ENCODE measurements at regions not wholly inside any gene's neighbourhood (a gene's known extent, or its start where the extent isn't known, plus 50 kb on each side); places are given as distances from the start of the nearest gene placed in this dataset.

- no peak for TF ChIP-seq POLR2AphosphoS5 (IDR thresholded peaks at IDR 0.05; ENCODE audit: low read depth, low read length)
- no peak for TF ChIP-seq TAF1 (IDR thresholded peaks at IDR 0.05; ENCODE audit: borderline replicate concordance, insufficient read depth, low read length)
- no peak for TF ChIP-seq REST (IDR thresholded peaks at IDR 0.05; ENCODE audit: insufficient read depth in 1 of 2, low read depth in 2 of 2, low read length in 2 of 2)
- no peak for TF ChIP-seq SIN3A (IDR thresholded peaks at IDR 0.05; ENCODE audit: borderline replicate concordance, insufficient read depth, low read length)
- TF ChIP-seq FOXP2 (optimal IDR thresholded peaks at IDR 0.05; ENCODE audit: borderline replicate concordance, extremely low read depth, extremely low read length, insufficient read depth), result no peak
These were observed 193.1 kb downstream of the PARM1 start for GRCh38 chr4:75126058-75126457.

Measured in PFSK-1 (cell line).